ENCODE measurements at regions not wholly inside any gene's neighbourhood (a gene's known extent, or its start where the extent isn't known, plus 50 kb on each side); places are given as distances from the start of the nearest gene placed in this dataset.
"Not testable (repeated sequence)": the region's sequence is repeated elsewhere in the genome, so short reads cannot be mapped to it uniquely, and the experiment has no call there.

DNA sequence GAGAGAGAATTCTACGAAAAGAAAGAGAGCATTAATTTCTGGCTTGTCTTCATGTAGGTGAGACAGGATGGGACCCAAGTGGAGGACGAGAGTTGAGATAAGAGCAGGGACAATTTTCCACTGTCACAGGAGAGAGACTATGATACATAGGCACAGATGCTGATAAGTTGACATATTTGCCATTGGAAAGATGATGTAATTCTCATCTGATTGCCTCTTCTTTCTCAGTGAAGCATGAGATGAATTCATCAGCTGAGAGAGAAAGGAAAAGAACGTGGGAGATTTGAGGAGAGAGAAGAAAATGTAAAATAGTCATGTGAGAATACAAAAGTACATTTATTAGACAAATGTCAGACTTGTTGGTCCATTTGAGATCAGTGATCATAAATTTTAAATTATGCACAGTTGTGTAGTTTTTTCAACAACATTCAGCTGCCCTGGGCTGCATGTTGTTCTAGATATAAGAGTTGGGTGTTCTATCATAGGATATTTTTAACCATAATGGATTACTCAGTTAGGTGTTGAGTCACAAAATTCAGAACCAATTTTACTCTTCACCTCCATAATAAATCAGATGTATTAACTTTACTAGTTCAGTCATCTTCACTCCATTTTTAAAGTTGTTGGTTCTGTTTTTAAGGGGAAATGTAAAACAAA, 222.9 kb downstream of the DPY19L2 start:
- no peak for DNase-seq
- no peaks in the 10 kb centered on the region for H3K4me1 Mint-ChIP-seq (ENCODE audit: low read depth)
- H3K4me3 Mint-ChIP-seq = no peak overlapping the region
- intact Hi-C loops (cut with micrococcal nuclease) = no loop called here
- no peak overlapping the region for H3K27ac Mint-ChIP-seq
- H3K9me3 Mint-ChIP-seq = no peaks in the 10 kb centered on the region
- peaks cover 3% of the 10 kb centered on the region for H3K27me3 Mint-ChIP-seq (ENCODE audit: low read depth)
- no peaks in the 10 kb centered on the region for H3K36me3 Mint-ChIP-seq (ENCODE audit: low read depth)
- CTCF ChIA-PET = interaction anchor here (1.1 kb wide), 1 partner anchor 25 kb away, joined by 3 read pairs; no protein-coding TSS in a partner anchor

DNA sequence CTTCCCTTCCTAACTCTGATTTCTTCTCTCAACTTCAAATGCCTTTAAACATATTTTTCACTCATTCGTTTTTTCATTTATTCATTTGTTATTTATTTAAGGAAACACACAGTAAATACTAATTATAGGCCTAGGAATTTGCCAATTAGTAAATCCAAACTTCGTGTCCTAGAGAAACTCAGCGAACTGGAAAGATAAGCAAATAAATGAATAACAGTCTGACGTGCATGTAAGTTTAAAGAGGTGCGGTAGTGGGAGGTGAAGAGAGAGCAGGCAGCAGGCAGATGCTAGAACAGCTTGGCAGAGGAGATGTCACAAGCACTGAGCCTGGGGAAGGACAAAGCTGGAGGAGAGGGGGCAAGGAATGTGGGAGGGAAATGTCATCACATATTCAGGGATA, 228.2 kb downstream of the DPY19L2 start:
- H3K4me3 Mint-ChIP-seq = no peak overlapping the region
- no peak for DNase-seq
- no peak overlapping the region for H3K27ac Mint-ChIP-seq
- intact Hi-C loops (cut with micrococcal nuclease) = no loop called here
- CTCF ChIA-PET = no interaction called here
- no peaks in the 10 kb centered on the region for H3K4me1 Mint-ChIP-seq (ENCODE audit: low read depth)
- H3K9me3 Mint-ChIP-seq = no peaks in the 10 kb centered on the region
- H3K27me3 Mint-ChIP-seq (ENCODE audit: low read depth) = no peaks in the 10 kb centered on the region
- H3K36me3 Mint-ChIP-seq (ENCODE audit: low read depth) = no peaks in the 10 kb centered on the region

DNA sequence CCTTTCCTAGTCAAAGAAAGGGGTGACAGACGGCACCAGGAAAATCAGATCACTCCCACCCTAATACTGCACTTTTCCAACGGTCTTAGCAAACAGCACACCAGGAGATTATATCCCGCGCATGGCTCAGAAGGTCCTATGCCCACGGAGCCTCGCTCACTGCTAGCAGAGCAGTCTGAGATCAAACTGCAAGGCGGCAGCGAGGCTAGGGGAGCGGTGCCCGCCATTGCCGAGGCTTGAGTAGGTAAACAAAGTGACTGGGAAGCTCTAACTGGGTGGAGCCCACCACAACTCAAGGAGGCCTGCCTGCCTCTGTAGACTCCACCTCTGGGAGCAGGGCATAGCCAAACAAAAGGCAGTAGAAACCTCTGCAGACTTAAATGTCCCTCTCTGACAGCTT, 233.9 kb downstream of the DPY19L2 start:
- H3K27ac Mint-ChIP-seq; H3K4me3 Mint-ChIP-seq; H3K4me1 Mint-ChIP-seq (ENCODE audit: low read depth); DNase-seq; intact Hi-C loops (cut with micrococcal nuclease); CTCF ChIA-PET; H3K27me3 Mint-ChIP-seq (ENCODE audit: low read depth); H3K36me3 Mint-ChIP-seq (ENCODE audit: low read depth); H3K9me3 Mint-ChIP-seq: not testable (repeated sequence)

DNA sequence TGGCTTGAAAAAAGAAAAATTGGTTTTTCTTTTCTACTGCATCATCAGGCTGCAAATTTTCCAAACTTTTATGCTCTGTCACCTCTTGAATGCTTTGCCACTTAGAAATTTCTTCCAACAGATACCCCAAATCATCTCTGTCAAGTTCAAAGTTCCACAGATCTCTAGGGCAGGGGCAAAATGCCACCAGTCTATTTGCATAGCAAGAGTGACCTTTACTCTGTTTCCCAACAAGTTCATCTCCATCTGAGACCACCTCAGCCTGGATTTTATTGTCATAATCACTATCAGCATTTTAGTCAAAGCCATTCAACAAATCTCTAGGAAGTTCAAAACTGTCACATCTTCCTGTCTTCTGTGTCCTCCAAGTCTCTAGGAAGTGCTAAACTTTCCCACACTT, 240.3 kb downstream of the DPY19L2 start:
- H3K9me3 Mint-ChIP-seq; intact Hi-C loops (cut with micrococcal nuclease); H3K4me3 Mint-ChIP-seq; H3K36me3 Mint-ChIP-seq (ENCODE audit: low read depth); H3K27ac Mint-ChIP-seq; H3K4me1 Mint-ChIP-seq (ENCODE audit: low read depth); CTCF ChIA-PET; H3K27me3 Mint-ChIP-seq (ENCODE audit: low read depth); DNase-seq: not testable (repeated sequence)

DNA sequence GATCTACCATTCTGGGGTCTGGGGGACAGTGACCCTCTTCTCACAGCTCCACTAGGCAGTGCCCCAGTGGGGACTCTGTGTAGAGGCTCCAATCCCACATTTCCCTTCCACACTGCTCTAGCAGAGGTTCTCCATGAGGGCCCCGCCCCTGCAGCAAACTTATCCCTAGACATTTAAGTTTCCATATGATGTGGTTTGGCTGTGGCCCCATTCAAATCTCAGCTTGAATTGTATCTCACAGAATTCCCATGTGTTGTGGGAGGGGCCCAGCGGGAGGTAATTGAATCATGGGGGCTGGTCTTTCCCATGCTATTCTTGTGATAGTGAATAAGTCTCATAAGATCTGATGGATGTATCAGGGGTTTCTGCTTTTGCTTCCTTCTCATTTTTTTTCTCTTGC, 241.3 kb downstream of the DPY19L2 start:
- H3K4me1 Mint-ChIP-seq (ENCODE audit: low read depth); H3K27me3 Mint-ChIP-seq (ENCODE audit: low read depth); H3K4me3 Mint-ChIP-seq; H3K27ac Mint-ChIP-seq; intact Hi-C loops (cut with micrococcal nuclease); H3K9me3 Mint-ChIP-seq; CTCF ChIA-PET; H3K36me3 Mint-ChIP-seq (ENCODE audit: low read depth); DNase-seq: not testable (repeated sequence)

DNA sequence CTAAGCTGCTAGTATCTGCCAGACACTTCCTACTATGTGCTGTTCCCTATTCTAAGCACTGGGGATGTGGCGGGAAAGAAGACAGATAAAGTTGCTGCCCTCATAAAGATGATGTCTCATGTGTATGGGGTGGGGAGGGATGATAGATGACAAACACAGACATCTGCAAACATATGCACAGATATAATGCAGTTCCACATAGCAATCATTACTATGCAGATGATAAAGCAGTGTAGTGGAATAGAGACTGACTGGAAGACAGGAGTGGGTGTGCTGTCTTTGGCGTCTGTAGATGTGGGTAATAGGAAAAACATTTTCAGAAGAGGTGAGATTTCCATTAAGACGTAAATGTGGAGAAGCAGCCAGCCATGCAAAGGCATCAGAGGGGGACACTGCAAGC, 243.6 kb downstream of the DPY19L2 start:
- H3K4me1 Mint-ChIP-seq (ENCODE audit: low read depth) = no peaks in the 10 kb centered on the region
- CTCF ChIA-PET = no interaction called here
- DNase-seq = no peak
- H3K4me3 Mint-ChIP-seq = no peak overlapping the region
- intact Hi-C loops (cut with micrococcal nuclease) = no loop called here
- no peaks in the 10 kb centered on the region for H3K9me3 Mint-ChIP-seq
- no peaks in the 10 kb centered on the region for H3K36me3 Mint-ChIP-seq (ENCODE audit: low read depth)
- H3K27me3 Mint-ChIP-seq (ENCODE audit: low read depth) = no peaks in the 10 kb centered on the region
- no peak overlapping the region for H3K27ac Mint-ChIP-seq

DNA sequence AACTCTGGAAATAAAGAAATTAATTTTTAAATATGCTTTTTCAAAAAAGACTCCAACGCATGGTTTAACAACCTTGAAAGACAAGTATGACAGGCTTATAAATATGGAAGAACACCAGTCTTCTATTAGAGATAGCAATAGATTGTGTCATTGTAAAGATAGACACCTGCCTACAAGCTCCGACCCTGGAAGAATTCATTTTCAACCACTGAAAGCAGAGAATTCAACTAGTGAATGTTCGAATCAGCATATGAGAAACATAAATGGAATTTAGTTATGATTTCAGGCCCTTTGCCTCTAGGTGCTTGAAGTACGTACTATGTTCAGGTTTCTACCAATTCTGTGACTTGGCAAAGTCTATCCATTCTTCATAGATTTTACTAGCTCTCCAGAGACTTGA, 244.5 kb downstream of the DPY19L2 start:
- no peak overlapping the region for H3K4me3 Mint-ChIP-seq
- no peaks in the 10 kb centered on the region for H3K9me3 Mint-ChIP-seq
- DNase-seq = no peak
- no peak overlapping the region for H3K27ac Mint-ChIP-seq
- H3K27me3 Mint-ChIP-seq (ENCODE audit: low read depth) = no peaks in the 10 kb centered on the region
- CTCF ChIA-PET = interaction anchor here (0.7 kb wide), 1 partner anchor 451 kb away, joined by 3 read pairs; no protein-coding TSS in a partner anchor
- H3K36me3 Mint-ChIP-seq (ENCODE audit: low read depth) = no peaks in the 10 kb centered on the region
- H3K4me1 Mint-ChIP-seq (ENCODE audit: low read depth) = no peaks in the 10 kb centered on the region
- intact Hi-C loops (cut with micrococcal nuclease) = no loop called here

DNA sequence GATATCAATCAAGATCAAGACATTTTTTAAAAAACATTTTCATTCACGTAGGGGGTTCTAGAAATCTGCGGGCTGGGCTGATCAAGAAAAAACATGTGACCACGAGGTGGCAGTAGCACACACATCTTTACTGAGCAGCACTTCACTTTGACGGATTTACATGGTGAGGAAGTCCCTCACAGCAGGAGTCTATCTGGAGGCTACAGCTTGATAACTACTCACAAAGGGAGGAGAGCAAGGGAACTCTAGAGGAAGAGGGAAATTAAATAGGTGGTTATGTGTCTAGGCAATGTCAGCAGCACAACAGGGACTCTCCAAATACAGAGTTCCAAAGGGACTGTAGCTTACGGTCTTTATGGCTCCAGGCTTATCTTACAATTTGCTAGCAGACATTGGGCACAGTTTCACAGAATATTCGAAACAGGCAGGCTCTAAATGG, 248.1 kb downstream of the DPY19L2 start:
- no peaks in the 10 kb centered on the region for H3K27me3 Mint-ChIP-seq (ENCODE audit: low read depth)
- H3K4me1 Mint-ChIP-seq (ENCODE audit: low read depth) = no peaks in the 10 kb centered on the region
- intact Hi-C loops (cut with micrococcal nuclease) = loop anchor here (1.0 to 2.0 kb wide), 2 partner anchors 382 to 837 kb away; no protein-coding TSS in a partner anchor
- H3K27ac Mint-ChIP-seq = no peak overlapping the region
- H3K4me3 Mint-ChIP-seq = no peak overlapping the region
- H3K9me3 Mint-ChIP-seq = no peaks in the 10 kb centered on the region
- CTCF ChIA-PET = interaction anchor here (0.7 to 1.4 kb wide), 5 partner anchors 9 to 839 kb away, joined by 3 to 4 read pairs (median 3); no protein-coding TSS in a partner anchor
- peak; percentile 45 for DNase-seq
- no peaks in the 10 kb centered on the region for H3K36me3 Mint-ChIP-seq (ENCODE audit: low read depth)

DNA sequence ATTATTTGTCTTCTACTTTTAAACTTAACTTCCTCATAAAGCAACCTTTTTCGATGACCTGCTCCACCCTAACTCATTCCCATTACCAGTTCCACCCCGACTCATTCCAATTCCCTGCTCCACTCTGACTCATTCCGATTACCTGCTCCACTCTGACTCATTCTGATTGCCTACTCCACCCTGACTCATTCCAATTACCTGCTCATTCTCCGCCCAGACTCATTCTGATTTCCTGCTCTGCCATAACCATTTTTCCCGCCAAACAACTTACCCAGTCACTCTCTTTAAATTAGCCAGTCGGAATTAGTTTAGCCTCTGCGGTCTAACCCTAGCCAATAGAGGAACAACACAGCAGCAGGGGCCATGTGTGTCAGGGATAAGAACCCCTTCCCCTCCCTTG, 249.1 kb downstream of the DPY19L2 start:
- Mint-ChIP-seq H3K4me1 (ENCODE audit: low read depth) (no peaks in the 10 kb centered on the region), H3K4me3 (no peak overlapping the region), H3K9me3 (no peaks in the 10 kb centered on the region), H3K36me3 (ENCODE audit: low read depth) (no peaks in the 10 kb centered on the region), H3K27ac (no peak overlapping the region), H3K27me3 (ENCODE audit: low read depth) (peaks cover 3% of the 10 kb centered on the region)
- CTCF ChIA-PET = no interaction called here
- no peak for DNase-seq
- intact Hi-C loops (cut with micrococcal nuclease) = loop anchor here (10.0 kb wide), 1 partner anchor 314 kb away; no protein-coding TSS in a partner anchor

DNA sequence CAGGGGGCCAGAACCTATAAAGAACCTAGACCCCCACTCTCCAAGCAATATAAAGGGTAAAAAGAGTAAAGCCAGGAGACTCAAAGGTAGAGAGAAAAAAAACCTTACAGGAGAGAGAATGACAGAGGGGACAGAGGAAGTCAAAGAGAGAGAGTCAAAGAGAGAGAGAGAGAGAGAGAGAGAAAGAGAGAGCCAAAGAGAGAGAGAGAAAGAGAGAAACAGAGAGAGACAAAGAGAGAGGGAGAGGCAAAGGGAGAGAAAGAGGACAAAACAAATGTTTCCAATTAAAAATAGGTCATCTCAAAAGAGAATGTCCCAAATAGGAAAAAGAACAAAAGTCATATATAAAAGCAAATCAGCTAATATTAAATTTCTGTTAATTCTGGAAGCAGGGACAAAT, 251.5 kb downstream of the DPY19L2 start:
- no peak for DNase-seq
- intact Hi-C loops (cut with micrococcal nuclease) = loop anchor here (10.0 kb wide), 1 partner anchor 312 kb away; no protein-coding TSS in a partner anchor
- Mint-ChIP-seq H3K4me3 (no peak overlapping the region), H3K27me3 (ENCODE audit: low read depth) (peaks cover 3% of the 10 kb centered on the region), H3K36me3 (ENCODE audit: low read depth) (no peaks in the 10 kb centered on the region), H3K27ac (no peak overlapping the region), H3K9me3 (no peaks in the 10 kb centered on the region), H3K4me1 (ENCODE audit: low read depth) (no peaks in the 10 kb centered on the region)
- CTCF ChIA-PET = no interaction called here

DNA sequence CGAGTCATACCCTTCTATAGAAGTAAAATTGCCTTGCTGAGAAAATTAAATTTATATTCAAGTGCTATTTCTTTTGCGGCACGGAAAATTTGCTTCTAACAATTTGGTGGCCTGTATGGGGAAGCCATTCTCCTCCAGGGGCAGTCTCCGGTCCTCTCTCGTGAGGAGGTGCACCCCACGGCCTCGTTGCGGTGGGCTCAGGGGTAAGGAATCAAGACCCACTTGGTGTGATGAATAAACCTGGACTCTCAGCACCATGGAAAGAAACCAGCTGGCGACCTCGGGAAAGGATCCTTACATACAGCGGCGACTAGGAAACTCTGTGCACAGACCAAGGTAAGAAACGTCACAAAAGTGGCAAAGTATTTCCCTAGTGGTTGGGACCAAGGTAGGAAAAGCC, 252.9 kb downstream of the DPY19L2 start:
- intact Hi-C loops (cut with micrococcal nuclease) = loop anchor here (10.0 kb wide), 1 partner anchor 311 kb away; no protein-coding TSS in a partner anchor
- CTCF ChIA-PET = no interaction called here
- Mint-ChIP-seq H3K36me3 (ENCODE audit: low read depth) (no peaks in the 10 kb centered on the region), H3K27ac (no peak overlapping the region), H3K4me3 (no peak overlapping the region), H3K27me3 (ENCODE audit: low read depth) (peaks cover 3% of the 10 kb centered on the region), H3K9me3 (no peaks in the 10 kb centered on the region), H3K4me1 (ENCODE audit: low read depth) (no peaks in the 10 kb centered on the region)
- no peak for DNase-seq

DNA sequence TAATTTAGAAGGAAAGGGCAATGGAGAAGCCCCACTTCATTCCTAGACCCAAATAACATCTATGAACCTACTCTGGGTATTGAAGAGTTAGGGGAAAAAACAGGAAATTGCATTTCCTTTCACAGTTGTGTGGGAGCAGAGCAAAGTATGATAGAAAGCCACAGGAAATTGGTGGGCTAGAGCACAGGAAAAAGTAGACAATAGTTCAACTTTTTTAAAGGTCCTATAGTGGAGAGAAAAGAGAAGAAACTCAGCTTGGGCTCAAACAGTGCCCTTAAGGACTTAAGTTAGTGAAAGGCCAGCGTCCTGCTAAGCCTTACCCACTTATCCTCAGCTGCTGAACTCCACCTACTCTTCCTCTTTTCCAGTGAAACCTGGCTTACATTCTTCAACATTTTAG, 258.1 kb downstream of the DPY19L2 start:
- no peak overlapping the region for H3K27ac Mint-ChIP-seq

DNA sequence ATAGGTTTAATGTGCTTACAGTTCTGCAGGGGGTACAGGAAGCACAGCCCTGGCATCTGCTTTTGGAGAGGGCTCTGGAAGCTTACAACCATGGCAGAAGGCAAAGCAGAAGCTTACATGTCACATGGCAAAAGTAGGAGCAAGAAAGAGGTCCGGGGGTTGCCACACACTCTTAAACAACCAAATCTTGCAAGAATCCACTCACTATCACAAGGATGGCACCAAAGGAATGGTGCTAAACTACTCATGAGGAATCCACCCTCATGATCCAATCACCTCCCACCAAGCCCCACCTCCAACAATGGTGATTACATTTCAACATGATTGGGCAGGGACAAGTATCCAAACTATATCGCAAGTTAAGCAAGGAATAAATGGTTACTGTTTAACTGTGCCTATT, 255.8 kb upstream of the AVPR1A start:
- H3K4me1 Mint-ChIP-seq (ENCODE audit: low read depth) = no peaks in the 10 kb centered on the region
- no peaks in the 10 kb centered on the region for H3K9me3 Mint-ChIP-seq
- no peak for DNase-seq
- H3K36me3 Mint-ChIP-seq (ENCODE audit: low read depth) = no peaks in the 10 kb centered on the region
- intact Hi-C loops (cut with micrococcal nuclease) = no loop called here
- H3K27me3 Mint-ChIP-seq (ENCODE audit: low read depth) = no peaks in the 10 kb centered on the region
- CTCF ChIA-PET = no interaction called here
- no peak overlapping the region for H3K27ac Mint-ChIP-seq
- H3K4me3 Mint-ChIP-seq = no peak overlapping the region

More for the DNA sequence above, 258.1 kb downstream of the DPY19L2 start:
- Mint-ChIP-seq H3K27me3 (ENCODE audit: low read depth) (peaks cover 3% of the 10 kb centered on the region), H3K4me1 (ENCODE audit: low read depth) (no peaks in the 10 kb centered on the region), H3K36me3 (ENCODE audit: low read depth) (no peaks in the 10 kb centered on the region), H3K9me3 (no peaks in the 10 kb centered on the region), H3K4me3 (no peak overlapping the region)
- CTCF ChIA-PET = no interaction called here
- intact Hi-C loops (cut with micrococcal nuclease) = loop anchor here (10.0 kb wide), 1 partner anchor 305 kb away; no protein-coding TSS in a partner anchor
- DNase-seq = no peak

Data from activated naive CD4-positive, alpha-beta T cell treated with anti-CD3 and anti-CD28 coated beads for 36 hours (primary cell).